ENCODE measurements at regions not wholly inside any gene's neighbourhood (a gene's known extent, or its start where the extent isn't known, plus 50 kb on each side); places are given as distances from the start of the nearest gene placed in this dataset.

DNA sequence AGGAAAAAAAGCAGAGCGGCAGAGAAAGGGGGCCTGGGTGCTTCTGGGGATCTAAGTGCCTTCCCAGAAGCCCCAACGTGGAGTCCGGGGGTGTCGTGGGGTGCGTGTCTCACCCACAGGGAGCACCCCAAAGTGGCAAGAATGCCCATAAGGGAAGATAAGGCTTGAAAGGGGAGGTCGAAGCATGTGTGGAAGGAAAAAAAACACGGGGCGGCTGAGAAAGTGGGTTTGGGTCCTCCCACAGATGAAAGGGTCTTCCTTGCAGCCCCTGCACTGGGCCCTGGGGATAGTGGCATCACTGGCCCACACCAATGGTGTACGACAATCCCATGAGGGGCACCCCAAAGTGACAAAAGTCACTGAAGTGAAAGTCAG, 275.5 kb downstream of the ALG10 start:
- no peak overlapping the region for H3K9ac ChIP-seq (ENCODE audit: low read depth in 1 of 2, low read length in 2 of 2)
- WGBS: 61% methylated on average over 9 of the region's 9 CpGs
- no peak overlapping the region for H3K27ac ChIP-seq (ENCODE audit: low read depth in 1 of 2, low read length in 2 of 2)
- H3K36me3 ChIP-seq (ENCODE audit: control insufficient read depth in 4 of 4, insufficient read depth in 3 of 4, low read depth in 1 of 4, low read length in 3 of 4): no peaks in the 10 kb centered on the region
- H3K9me3 ChIP-seq (ENCODE audit: control insufficient read depth in 4 of 4, low read length in 3 of 4): peaks cover 0 to 2% (median 0%) of the 10 kb centered on the region in 4 donors
- no peaks in the 10 kb centered on the region for H3K4me1 ChIP-seq (ENCODE audit: control insufficient read depth in 4 of 4, insufficient read depth in 4 of 4, low read length in 3 of 4)
- no peak overlapping the region for H3K4me3 ChIP-seq (ENCODE audit: low read depth in 1 of 3, low read length in 3 of 3)
- no peak for DNase-seq (ENCODE audit: low spot score)
- peaks cover 0 to 4% (median 1%) of the 10 kb centered on the region in 4 donors for H3K27me3 ChIP-seq (ENCODE audit: control insufficient read depth in 4 of 4, insufficient read depth in 4 of 4, low read length in 3 of 4)
- no peak for TF ChIP-seq ATF3 (IDR thresholded peaks at IDR 0.05)
- TF ChIP-seq RXRA (IDR thresholded peaks at IDR 0.05): no peak
- no peak for TF ChIP-seq FOXA2 (IDR thresholded peaks at IDR 0.05)
- TF ChIP-seq JUND (IDR thresholded peaks at IDR 0.05): no peak
- TF ChIP-seq, protein P1, sequence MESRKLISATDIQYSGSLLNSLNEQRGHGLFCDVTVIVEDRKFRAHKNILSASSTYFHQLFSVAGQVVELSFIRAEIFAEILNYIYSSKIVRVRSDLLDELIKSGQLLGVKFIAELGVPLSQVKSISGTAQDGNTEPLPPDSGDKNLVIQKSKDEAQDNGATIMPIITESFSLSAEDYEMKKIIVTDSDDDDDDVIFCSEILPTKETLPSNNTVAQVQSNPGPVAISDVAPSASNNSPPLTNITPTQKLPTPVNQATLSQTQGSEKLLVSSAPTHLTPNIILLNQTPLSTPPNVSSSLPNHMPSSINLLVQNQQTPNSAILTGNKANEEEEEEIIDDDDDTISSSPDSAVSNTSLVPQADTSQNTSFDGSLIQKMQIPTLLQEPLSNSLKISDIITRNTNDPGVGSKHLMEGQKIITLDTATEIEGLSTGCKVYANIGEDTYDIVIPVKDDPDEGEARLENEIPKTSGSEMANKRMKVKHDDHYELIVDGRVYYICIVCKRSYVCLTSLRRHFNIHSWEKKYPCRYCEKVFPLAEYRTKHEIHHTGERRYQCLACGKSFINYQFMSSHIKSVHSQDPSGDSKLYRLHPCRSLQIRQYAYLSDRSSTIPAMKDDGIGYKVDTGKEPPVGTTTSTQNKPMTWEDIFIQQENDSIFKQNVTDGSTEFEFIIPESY (IDR thresholded peaks at IDR 0.05): no peak
- TF ChIP-seq EGR1 (IDR thresholded peaks at IDR 0.05; ENCODE audit: low read depth in 2 of 2): no peak
- no peak for TF ChIP-seq HNF4G (IDR thresholded peaks at IDR 0.05)
- TF ChIP-seq TAF1 (conservative IDR thresholded peaks at IDR 0.05): no peak
- TF ChIP-seq NR2F2 (IDR thresholded peaks at IDR 0.05): no peak

- H3K27me3 ChIP-seq (ENCODE audit: control insufficient read depth in 4 of 4, insufficient read depth in 4 of 4, low read length in 3 of 4): peaks cover 0 to 4% (median 1%) of the 10 kb centered on the region in 4 donors
- no peak for TF ChIP-seq SP1 (IDR thresholded peaks at IDR 0.05)
- TF ChIP-seq EGR1 (IDR thresholded peaks at IDR 0.05; ENCODE audit: low read depth in 2 of 2): no peak
- TF ChIP-seq HNF4A (conservative IDR thresholded peaks at IDR 0.05): no peak
- no peak for TF ChIP-seq GABPA (IDR thresholded peaks at IDR 0.05 in 1 of 2, conservative IDR thresholded peaks at IDR 0.05 in 1 of 2)
- TF ChIP-seq FOXA2 (IDR thresholded peaks at IDR 0.05): no peak
- TF ChIP-seq, protein P2, sequence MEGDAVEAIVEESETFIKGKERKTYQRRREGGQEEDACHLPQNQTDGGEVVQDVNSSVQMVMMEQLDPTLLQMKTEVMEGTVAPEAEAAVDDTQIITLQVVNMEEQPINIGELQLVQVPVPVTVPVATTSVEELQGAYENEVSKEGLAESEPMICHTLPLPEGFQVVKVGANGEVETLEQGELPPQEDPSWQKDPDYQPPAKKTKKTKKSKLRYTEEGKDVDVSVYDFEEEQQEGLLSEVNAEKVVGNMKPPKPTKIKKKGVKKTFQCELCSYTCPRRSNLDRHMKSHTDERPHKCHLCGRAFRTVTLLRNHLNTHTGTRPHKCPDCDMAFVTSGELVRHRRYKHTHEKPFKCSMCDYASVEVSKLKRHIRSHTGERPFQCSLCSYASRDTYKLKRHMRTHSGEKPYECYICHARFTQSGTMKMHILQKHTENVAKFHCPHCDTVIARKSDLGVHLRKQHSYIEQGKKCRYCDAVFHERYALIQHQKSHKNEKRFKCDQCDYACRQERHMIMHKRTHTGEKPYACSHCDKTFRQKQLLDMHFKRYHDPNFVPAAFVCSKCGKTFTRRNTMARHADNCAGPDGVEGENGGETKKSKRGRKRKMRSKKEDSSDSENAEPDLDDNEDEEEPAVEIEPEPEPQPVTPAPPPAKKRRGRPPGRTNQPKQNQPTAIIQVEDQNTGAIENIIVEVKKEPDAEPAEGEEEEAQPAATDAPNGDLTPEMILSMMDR (IDR thresholded peaks at IDR 0.05; ENCODE audit: low read depth, low read length, missing input control): no peak
- TF ChIP-seq, protein P3, sequence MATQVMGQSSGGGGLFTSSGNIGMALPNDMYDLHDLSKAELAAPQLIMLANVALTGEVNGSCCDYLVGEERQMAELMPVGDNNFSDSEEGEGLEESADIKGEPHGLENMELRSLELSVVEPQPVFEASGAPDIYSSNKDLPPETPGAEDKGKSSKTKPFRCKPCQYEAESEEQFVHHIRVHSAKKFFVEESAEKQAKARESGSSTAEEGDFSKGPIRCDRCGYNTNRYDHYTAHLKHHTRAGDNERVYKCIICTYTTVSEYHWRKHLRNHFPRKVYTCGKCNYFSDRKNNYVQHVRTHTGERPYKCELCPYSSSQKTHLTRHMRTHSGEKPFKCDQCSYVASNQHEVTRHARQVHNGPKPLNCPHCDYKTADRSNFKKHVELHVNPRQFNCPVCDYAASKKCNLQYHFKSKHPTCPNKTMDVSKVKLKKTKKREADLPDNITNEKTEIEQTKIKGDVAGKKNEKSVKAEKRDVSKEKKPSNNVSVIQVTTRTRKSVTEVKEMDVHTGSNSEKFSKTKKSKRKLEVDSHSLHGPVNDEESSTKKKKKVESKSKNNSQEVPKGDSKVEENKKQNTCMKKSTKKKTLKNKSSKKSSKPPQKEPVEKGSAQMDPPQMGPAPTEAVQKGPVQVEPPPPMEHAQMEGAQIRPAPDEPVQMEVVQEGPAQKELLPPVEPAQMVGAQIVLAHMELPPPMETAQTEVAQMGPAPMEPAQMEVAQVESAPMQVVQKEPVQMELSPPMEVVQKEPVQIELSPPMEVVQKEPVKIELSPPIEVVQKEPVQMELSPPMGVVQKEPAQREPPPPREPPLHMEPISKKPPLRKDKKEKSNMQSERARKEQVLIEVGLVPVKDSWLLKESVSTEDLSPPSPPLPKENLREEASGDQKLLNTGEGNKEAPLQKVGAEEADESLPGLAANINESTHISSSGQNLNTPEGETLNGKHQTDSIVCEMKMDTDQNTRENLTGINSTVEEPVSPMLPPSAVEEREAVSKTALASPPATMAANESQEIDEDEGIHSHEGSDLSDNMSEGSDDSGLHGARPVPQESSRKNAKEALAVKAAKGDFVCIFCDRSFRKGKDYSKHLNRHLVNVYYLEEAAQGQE (IDR thresholded peaks at IDR 0.05): no peak
- no peak for TF ChIP-seq NR2F2 (IDR thresholded peaks at IDR 0.05)
- no peak for TF ChIP-seq ATF3 (IDR thresholded peaks at IDR 0.05)
- TF ChIP-seq RAD21 (IDR thresholded peaks at IDR 0.05): no peak
- no peaks in the 10 kb centered on the region for H3K36me3 ChIP-seq (ENCODE audit: control insufficient read depth in 4 of 4, insufficient read depth in 3 of 4, low read depth in 1 of 4, low read length in 3 of 4)
- no peak for DNase-seq (ENCODE audit: low spot score)
- H3K9me3 ChIP-seq (ENCODE audit: control insufficient read depth in 4 of 4, low read length in 3 of 4): peaks cover 0 to 2% (median 0%) of the 10 kb centered on the region in 4 donors
- WGBS: 64% methylated on average over 28 of the region's 28 CpGs
- H3K4me3 ChIP-seq (ENCODE audit: low read depth in 1 of 3, low read length in 3 of 3): no peak overlapping the region
- no peak overlapping the region for H3K27ac ChIP-seq (ENCODE audit: low read depth in 1 of 2, low read length in 2 of 2)
- no peak overlapping the region for H3K9ac ChIP-seq (ENCODE audit: low read depth in 1 of 2, low read length in 2 of 2)
- H3K4me1 ChIP-seq (ENCODE audit: control insufficient read depth in 4 of 4, insufficient read depth in 4 of 4, low read length in 3 of 4): no peaks in the 10 kb centered on the region
These were observed 276.1 kb downstream of the ALG10 start for GRCh38 chr12:34298176-34298970.
